22Rv1 (cell line): ENCODE measurements at regions not wholly inside any gene's neighbourhood (a gene's known extent, or its start where the extent isn't known, plus 50 kb on each side); places are given as distances from the start of the nearest gene placed in this dataset.

Experiments
- ZFX ChIP-seq: fragments of 450-650 bp; IDR thresholded peaks from 2 replicates; pipeline ENCODE4 v1.6.1; 2017; ENCODE audit warnings: antibody characterized with exemption, borderline replicate concordance
- TF ChIP-seq, protein P1 (sequence below): fragments of 450-650 bp; IDR thresholded peaks from 2 replicates; pipeline ENCODE4 v1.5.1; 2017; ENCODE audit warnings: mild to moderate bottlenecking

DNA sequence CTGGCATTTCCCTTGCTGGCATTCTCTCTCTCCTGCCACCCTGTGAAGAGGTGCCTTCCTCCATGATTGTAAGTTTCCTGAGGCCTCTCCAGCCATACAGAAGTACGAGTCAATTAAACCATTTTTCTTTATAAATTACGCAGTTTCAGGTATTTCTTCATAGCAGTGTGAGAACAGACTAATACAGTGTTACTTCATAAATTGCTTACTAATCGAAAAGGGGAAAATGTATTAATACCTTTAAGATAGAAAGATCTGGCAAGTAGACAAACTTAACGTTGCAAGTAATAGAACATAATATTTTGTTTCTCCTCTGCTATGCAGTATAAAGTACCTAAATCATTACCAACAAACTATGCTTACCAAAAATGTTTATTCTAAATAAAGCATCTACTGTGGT lies 178.3 kb upstream of the LAMA2 start:
- no peak for TF ChIP-seq ZFX
- TF ChIP-seq, protein P1, sequence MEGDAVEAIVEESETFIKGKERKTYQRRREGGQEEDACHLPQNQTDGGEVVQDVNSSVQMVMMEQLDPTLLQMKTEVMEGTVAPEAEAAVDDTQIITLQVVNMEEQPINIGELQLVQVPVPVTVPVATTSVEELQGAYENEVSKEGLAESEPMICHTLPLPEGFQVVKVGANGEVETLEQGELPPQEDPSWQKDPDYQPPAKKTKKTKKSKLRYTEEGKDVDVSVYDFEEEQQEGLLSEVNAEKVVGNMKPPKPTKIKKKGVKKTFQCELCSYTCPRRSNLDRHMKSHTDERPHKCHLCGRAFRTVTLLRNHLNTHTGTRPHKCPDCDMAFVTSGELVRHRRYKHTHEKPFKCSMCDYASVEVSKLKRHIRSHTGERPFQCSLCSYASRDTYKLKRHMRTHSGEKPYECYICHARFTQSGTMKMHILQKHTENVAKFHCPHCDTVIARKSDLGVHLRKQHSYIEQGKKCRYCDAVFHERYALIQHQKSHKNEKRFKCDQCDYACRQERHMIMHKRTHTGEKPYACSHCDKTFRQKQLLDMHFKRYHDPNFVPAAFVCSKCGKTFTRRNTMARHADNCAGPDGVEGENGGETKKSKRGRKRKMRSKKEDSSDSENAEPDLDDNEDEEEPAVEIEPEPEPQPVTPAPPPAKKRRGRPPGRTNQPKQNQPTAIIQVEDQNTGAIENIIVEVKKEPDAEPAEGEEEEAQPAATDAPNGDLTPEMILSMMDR, result no peak
